BE2C (cell line): ENCODE measurements at regions not wholly inside any gene's neighbourhood (a gene's known extent, or its start where the extent isn't known, plus 50 kb on each side); places are given as distances from the start of the nearest gene placed in this dataset.

ENCODE experiments used
- DNase-seq: peaks from one replicate; pipeline ENCODE4 v3.0.0-alpha.2; 2020
- H3K27me3 ChIP-seq: fragments of 250-450 bp; sonication (Bioruptor Pico); 2 replicates; pipeline ENCODE4 v1.5.1; 2020; ENCODE audit warnings: mild to moderate bottlenecking
- H3K36me3 ChIP-seq: fragments of 250-450 bp; sonication (Bioruptor Pico); 2 replicates; pipeline ENCODE4 v1.5.1; 2020; ENCODE audit warnings: mild to moderate bottlenecking
- H3K4me1 ChIP-seq: fragments of 250-450 bp; sonication (Bioruptor Pico); 2 replicates; pipeline ENCODE4 v1.5.1; 2020
- H3K4me3 ChIP-seq: 2 replicates; pipeline ENCODE4 v1.5.1; 2011; ENCODE audit warnings: low read depth, low read length
- H3K9me3 ChIP-seq: fragments of 250-450 bp; sonication (Bioruptor Pico); 2 replicates; pipeline ENCODE4 v1.5.1; 2020
- TF ChIP-seq, protein P1 (sequence below): IDR thresholded peaks from 2 replicates; pipeline ENCODE4 v1.5.1; 2012; ENCODE audit warnings: mild to moderate bottlenecking, low read depth, low read length

DNA sequence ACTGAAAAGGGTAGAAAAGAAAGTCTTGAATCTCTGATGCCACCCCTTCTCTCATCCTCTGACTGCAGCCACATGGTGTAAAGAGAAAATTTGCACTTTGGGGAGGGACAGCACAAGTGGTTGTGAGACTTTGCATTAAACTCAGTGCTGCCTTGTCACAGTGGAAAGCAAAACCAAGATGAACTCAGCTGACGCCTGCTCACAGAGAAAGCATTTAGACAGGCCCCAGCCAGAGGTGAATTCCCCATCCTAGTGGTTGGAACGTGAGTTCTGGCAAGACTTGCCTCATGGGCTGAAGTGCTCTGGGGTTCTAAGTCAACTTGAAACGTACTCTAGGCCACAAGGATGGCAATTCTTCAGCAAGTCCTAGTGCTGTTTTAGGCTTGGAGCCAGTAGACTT, 1101.4 kb downstream of the ADGRL3 start:
- no peaks in the 10 kb centered on the region for H3K9me3 ChIP-seq
- H3K27me3 ChIP-seq, result no peaks in the 10 kb centered on the region
- H3K36me3 ChIP-seq, result no peaks in the 10 kb centered on the region
- TF ChIP-seq, protein P1, sequence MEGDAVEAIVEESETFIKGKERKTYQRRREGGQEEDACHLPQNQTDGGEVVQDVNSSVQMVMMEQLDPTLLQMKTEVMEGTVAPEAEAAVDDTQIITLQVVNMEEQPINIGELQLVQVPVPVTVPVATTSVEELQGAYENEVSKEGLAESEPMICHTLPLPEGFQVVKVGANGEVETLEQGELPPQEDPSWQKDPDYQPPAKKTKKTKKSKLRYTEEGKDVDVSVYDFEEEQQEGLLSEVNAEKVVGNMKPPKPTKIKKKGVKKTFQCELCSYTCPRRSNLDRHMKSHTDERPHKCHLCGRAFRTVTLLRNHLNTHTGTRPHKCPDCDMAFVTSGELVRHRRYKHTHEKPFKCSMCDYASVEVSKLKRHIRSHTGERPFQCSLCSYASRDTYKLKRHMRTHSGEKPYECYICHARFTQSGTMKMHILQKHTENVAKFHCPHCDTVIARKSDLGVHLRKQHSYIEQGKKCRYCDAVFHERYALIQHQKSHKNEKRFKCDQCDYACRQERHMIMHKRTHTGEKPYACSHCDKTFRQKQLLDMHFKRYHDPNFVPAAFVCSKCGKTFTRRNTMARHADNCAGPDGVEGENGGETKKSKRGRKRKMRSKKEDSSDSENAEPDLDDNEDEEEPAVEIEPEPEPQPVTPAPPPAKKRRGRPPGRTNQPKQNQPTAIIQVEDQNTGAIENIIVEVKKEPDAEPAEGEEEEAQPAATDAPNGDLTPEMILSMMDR, result no peak
- H3K4me3 ChIP-seq, result no peak overlapping the region
- DNase-seq, result no peak
- H3K4me1 ChIP-seq, result no peaks in the 10 kb centered on the region

DNA sequence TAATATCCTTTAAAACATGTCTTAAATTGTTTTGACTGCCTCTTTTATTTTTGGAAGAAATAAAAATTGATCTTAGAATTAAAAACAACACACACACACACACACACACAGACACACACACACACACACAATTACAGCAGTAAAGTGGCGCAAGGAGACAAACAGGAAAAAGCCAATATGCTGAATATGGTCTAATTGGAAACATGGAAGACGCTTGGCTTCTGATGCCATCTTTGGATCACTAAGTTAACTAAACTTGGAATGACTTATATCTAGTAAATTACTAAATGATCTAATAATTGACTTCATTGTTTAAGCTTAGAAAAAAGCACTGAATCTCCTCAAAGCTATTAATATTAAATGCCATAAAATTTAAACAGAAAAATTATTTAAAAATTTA, 1093.4 kb downstream of the ADGRL3 start:
- H3K4me1 ChIP-seq, result peaks cover 8% of the 10 kb centered on the region
- H3K27me3 ChIP-seq, result no peaks in the 10 kb centered on the region
- TF ChIP-seq, protein P1, result no peak
- H3K4me3 ChIP-seq, result no peak overlapping the region
- H3K9me3 ChIP-seq, result no peaks in the 10 kb centered on the region
- no peak for DNase-seq
- no peaks in the 10 kb centered on the region for H3K36me3 ChIP-seq

DNA sequence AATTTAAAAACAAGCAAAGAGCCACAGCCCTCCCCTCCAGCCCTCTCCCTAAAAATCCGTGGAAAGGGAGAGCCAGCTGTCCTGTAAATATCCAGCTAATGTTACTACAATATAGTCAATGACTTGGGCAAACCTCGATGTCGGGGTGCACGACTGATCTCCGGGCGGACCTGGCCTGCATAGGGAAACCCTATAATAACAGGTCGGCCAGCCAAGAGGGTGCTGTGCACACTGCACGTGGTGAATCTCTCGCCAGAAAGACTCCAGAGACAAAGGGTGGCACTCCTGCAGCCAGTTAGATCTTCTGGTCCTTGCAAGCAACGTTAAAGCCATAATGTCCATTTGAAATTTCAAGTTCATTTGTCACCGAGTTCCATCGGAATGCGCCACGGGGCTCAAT, 1092.8 kb downstream of the ADGRL3 start:
- no peaks in the 10 kb centered on the region for H3K9me3 ChIP-seq
- no peaks in the 10 kb centered on the region for H3K27me3 ChIP-seq
- TF ChIP-seq, protein P1, result no peak
- no peaks in the 10 kb centered on the region for H3K36me3 ChIP-seq
- no peak overlapping the region for H3K4me3 ChIP-seq
- peaks cover 14% of the 10 kb centered on the region for H3K4me1 ChIP-seq
- DNase-seq, result no peak

DNA sequence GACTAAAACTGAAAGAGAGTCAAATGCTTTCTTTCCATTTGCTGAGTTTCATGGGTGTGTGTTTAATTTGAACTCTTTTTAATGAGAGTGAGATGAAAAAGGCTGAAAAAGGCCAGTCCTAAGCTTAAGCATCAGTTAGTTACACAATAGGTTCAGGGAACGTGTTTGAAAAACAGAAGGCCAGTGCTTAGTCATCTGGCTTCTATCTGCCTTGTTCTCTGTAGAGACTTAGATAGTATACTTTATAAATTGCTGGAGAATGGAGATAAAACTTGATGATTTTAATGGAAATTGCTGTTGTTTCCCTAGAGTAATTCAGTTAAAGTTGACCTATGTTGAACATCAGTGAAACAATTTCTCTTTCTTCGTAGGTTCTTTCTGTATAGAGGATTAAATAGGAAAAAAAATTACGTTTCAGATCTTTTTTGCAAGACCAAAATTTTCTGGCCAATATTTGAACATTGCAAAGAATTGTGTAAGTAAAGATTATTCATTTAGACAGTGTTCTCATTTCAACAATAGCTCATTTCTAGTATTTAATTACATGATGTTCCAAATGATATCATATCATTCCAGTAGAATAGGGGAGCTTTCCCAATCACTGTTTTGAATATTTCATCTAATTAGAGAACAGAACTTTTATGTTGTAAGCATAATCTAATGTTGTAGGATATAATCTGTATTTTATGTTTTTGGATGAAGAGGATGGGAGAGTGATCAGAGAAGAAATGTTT, 1088.8 kb downstream of the ADGRL3 start:
- no peaks in the 10 kb centered on the region for H3K36me3 ChIP-seq
- peaks cover 14% of the 10 kb centered on the region for H3K4me1 ChIP-seq
- DNase-seq, result peak; percentile 30
- TF ChIP-seq, protein P1, result no peak
- H3K9me3 ChIP-seq, result no peaks in the 10 kb centered on the region
- no peaks in the 10 kb centered on the region for H3K27me3 ChIP-seq
- H3K4me3 ChIP-seq, result no peak overlapping the region

DNA sequence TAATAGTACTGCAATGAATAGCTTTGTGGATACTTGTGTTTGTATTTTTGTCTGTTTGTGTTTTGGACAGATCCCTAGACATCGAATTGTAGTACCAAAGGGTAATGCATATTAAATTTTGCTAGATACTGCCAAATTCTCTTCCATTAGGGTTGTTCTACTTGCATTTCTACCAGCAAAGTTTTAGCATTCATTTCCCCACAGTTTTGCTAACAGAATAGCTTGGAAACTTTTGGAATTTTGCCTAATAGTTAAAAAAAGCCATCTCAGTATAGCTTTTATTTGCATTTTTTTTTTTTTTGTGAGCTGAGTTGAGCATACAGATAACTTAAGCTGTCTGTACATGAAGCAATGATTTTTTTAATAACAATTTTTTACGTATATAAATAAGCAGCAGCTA, 1084.9 kb downstream of the ADGRL3 start:
- no peak for DNase-seq
- H3K9me3 ChIP-seq, result no peaks in the 10 kb centered on the region
- H3K27me3 ChIP-seq, result no peaks in the 10 kb centered on the region
- H3K4me3 ChIP-seq, result no peak overlapping the region
- peaks cover 14% of the 10 kb centered on the region for H3K4me1 ChIP-seq
- TF ChIP-seq, protein P1, result no peak
- no peaks in the 10 kb centered on the region for H3K36me3 ChIP-seq

DNA sequence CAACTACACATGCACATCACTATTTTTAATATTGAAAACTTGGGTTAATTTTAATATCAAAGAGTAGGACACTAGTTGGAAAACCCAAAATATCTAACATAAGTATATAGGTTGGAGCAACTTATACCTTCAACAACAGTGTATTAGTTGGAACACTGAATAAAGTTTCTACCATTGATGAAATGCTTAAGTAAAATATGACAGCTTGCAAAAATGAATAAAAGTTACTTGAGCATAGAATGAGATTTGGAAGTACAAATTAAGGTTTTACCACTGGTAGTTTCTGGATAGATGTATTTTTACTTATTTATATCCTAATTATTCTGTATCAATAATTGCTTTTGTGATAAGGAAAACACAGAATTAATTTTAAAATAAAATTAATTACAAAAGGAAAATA, 1079.6 kb downstream of the ADGRL3 start:
- no peaks in the 10 kb centered on the region for H3K9me3 ChIP-seq
- no peak overlapping the region for H3K4me3 ChIP-seq
- H3K4me1 ChIP-seq, result peaks cover 10% of the 10 kb centered on the region
- H3K27me3 ChIP-seq, result no peaks in the 10 kb centered on the region
- TF ChIP-seq, protein P1, result no peak
- DNase-seq, result no peak
- H3K36me3 ChIP-seq, result no peaks in the 10 kb centered on the region
